ENCODE measurements at regions not wholly inside any gene's neighbourhood (a gene's known extent, or its start where the extent isn't known, plus 50 kb on each side); places are given as distances from the start of the nearest gene placed in this dataset.

DNA sequence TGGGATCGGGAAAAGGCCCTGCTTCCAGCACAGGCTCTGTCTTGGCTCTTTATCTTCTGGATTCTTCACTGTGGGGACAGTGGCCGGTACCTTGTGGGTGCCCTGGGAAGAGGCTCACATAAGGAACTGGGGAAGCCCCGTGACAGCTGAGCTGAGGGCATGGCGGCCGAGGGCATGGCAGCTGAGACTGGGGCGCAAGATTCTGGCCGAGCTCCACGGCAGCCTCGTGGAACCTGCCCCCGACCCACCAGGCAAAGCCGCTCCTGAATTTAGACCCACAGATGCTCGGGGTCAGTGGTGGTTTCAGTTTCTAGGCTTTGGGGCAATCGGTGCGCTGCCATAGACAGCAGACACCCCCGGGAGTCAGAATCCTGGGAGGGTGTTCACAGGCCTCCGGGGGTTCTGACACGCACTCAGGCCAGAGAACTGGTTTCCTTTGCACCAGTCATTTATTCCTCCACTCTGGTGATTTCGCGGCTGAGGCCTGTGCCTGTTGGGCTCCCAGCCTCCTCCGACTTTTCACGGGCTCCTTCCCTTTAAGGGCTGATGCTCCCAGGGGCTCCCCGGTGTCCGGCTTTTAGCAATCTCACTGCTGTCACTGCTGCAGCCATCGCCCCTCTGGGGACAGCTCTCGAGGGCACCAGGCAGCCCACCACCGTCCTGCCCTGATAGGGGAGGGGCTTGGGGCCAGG, 117.6 kb downstream of the TEX29 start:
- TF ChIP-seq, protein P1, sequence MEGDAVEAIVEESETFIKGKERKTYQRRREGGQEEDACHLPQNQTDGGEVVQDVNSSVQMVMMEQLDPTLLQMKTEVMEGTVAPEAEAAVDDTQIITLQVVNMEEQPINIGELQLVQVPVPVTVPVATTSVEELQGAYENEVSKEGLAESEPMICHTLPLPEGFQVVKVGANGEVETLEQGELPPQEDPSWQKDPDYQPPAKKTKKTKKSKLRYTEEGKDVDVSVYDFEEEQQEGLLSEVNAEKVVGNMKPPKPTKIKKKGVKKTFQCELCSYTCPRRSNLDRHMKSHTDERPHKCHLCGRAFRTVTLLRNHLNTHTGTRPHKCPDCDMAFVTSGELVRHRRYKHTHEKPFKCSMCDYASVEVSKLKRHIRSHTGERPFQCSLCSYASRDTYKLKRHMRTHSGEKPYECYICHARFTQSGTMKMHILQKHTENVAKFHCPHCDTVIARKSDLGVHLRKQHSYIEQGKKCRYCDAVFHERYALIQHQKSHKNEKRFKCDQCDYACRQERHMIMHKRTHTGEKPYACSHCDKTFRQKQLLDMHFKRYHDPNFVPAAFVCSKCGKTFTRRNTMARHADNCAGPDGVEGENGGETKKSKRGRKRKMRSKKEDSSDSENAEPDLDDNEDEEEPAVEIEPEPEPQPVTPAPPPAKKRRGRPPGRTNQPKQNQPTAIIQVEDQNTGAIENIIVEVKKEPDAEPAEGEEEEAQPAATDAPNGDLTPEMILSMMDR (IDR thresholded peaks at IDR 0.05), result no peak
- TF ChIP-seq POLR2A (IDR thresholded peaks at IDR 0.05), result no peak
